Testis (tissue), 2 donors: ENCODE measurements at regions not wholly inside any gene's neighbourhood (a gene's known extent, or its start where the extent isn't known, plus 50 kb on each side); places are given as distances from the start of the nearest gene placed in this dataset.

Experiments used
- POLR2A ChIP-seq: fragments of 450-650 bp; IDR thresholded peaks from one replicate; pipeline ENCODE4 v1.6.1; 2017; ENCODE audit warnings: antibody characterized with exemption, mild to moderate bottlenecking, moderate library complexity
- TF ChIP-seq, protein P1 (sequence below), 3 experiments: fragments of 450-650 bp in 2 of 3; fragments of 200-600 bp in 1 of 3; sonication (generic) in 1 of 3; IDR thresholded peaks; one replicate each; pipeline ENCODE4 v1.5.1; 2016 to 2019; ENCODE audit warnings: antibody characterized with exemption in 3 of 3, mild to moderate bottlenecking in 2 of 3, moderate library complexity in 1 of 3

DNA sequence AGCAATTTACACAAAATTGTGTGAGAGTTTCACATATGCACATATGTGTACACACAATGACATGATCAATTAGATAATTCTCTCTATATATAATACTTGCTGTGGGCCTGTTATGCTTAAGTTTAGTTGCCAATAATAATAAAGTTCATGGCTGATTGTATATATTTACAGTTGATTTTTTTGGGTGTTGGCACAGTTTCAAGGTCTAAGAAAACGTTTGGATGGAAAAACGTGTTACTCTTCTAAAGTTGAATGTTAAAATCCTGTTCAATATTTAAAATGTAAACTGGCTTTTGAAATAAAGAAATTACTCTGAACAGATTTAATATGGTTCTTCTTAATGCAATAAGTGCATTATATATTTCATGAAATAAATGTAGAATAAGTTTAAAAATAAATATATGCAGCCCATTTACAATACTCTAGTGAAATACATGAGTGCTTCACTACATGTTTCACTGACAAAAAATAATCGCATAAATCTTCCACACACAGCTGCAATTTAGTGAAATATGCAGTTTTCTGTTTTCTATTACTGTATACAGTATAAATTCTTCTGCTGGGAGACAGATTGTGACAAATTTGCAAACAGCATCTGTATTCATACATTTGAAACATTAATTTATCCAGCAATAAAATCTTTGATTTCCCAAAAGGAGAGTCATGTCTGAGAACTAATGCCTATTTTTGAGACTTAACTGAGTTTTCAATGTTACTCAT, 586.9 kb upstream of the KLHL1 start:
- TF ChIP-seq, protein P1, sequence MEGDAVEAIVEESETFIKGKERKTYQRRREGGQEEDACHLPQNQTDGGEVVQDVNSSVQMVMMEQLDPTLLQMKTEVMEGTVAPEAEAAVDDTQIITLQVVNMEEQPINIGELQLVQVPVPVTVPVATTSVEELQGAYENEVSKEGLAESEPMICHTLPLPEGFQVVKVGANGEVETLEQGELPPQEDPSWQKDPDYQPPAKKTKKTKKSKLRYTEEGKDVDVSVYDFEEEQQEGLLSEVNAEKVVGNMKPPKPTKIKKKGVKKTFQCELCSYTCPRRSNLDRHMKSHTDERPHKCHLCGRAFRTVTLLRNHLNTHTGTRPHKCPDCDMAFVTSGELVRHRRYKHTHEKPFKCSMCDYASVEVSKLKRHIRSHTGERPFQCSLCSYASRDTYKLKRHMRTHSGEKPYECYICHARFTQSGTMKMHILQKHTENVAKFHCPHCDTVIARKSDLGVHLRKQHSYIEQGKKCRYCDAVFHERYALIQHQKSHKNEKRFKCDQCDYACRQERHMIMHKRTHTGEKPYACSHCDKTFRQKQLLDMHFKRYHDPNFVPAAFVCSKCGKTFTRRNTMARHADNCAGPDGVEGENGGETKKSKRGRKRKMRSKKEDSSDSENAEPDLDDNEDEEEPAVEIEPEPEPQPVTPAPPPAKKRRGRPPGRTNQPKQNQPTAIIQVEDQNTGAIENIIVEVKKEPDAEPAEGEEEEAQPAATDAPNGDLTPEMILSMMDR (IDR thresholded peaks at IDR 0.05), result no peak
- TF ChIP-seq POLR2A, result no peak
